Sigmoid colon (tissue), 6 donors: ENCODE measurements at regions not wholly inside any gene's neighbourhood (a gene's known extent, or its start where the extent isn't known, plus 50 kb on each side); places are given as distances from the start of the nearest gene placed in this dataset.

Experiments used
- DNase-seq: peaks from one replicate; pipeline ENCODE4 v3.0.0-alpha.2; 2019
- H3K27ac ChIP-seq, 4 donors: fragments of 200-600 bp; sonication (generic); one replicate each; pipeline ENCODE4 v1.5.1; 2016 to 2019; ENCODE audit warnings: mild to moderate bottlenecking in 1 of 4
- H3K27me3 ChIP-seq, 3 donors: fragments of 200-600 bp; sonication (generic); one replicate each; pipeline ENCODE4 v1.5.1; 2019; ENCODE audit warnings: mild to moderate bottlenecking in 1 of 3
- H3K36me3 ChIP-seq, 4 donors: fragments of 200-600 bp; sonication (generic); one replicate each; pipeline ENCODE4 v1.5.1; 2016 to 2019
- H3K4me1 ChIP-seq, 4 donors: fragments of 200-600 bp; sonication (generic); one replicate each; pipeline ENCODE4 v1.5.1; 2017 to 2019
- H3K4me3 ChIP-seq, 4 donors: fragments of 200-600 bp; sonication (generic); one replicate each; pipeline ENCODE4 v1.5.1; 2017 to 2019; ENCODE audit warnings: mild to moderate bottlenecking in 2 of 4, moderate library complexity in 1 of 4
- H3K9me3 ChIP-seq, 4 donors: fragments of 200-600 bp in 3 of 4; sonication (generic) in 3 of 4; one replicate each; pipeline versions ENCODE4 v1.5.1 to v1.6.1; 2013 to 2019
- EP300 ChIP-seq, 4 donors: sonication (generic); formaldehyde crosslinking; IDR thresholded peaks; one replicate each; pipeline ENCODE4 v1.6.1; 2017; ENCODE audit warnings: antibody characterized with exemption in 4 of 4
- POLR2A ChIP-seq, 2 donors: fragments of 450-650 bp; IDR thresholded peaks; one replicate each; pipeline ENCODE4 v1.6.1; 2016; ENCODE audit warnings: antibody characterized with exemption in 2 of 2, mild to moderate bottlenecking in 2 of 2, moderate library complexity in 2 of 2
- POLR2AphosphoS5 ChIP-seq, 4 donors: sonication (generic); formaldehyde crosslinking; IDR thresholded peaks; one replicate each; pipeline ENCODE4 v1.6.1; 2017; ENCODE audit warnings: antibody characterized with exemption in 4 of 4
- WGBS, 2 donors: extraction: QIAGEN DNeasy Blood & Tissue Kit; methylation state at CpG; one replicate each; pipeline ENCODE4 v1.1.7; 2013; 5-methylcytosine and 5-hydroxymethylcytosine counted together
- intact Hi-C: fragments of 100-400 bp; cut with DNase I; formaldehyde crosslinking; loops from one replicate; pipeline ENCODE4 v1.15.1; 2023
- TF ChIP-seq, protein P1 (sequence below), 4 experiments: fragments of 450-650 bp in 3 of 4; fragments of 200-600 bp in 1 of 4; IDR thresholded peaks; one replicate each; pipeline ENCODE4 v1.5.1; 2016 to 2019; ENCODE audit warnings: antibody characterized with exemption in 4 of 4, mild to moderate bottlenecking in 3 of 4, moderate library complexity in 2 of 4
- donor health status: healthy with polysubstance abuse.
- donor health status: healthy.

DNA sequence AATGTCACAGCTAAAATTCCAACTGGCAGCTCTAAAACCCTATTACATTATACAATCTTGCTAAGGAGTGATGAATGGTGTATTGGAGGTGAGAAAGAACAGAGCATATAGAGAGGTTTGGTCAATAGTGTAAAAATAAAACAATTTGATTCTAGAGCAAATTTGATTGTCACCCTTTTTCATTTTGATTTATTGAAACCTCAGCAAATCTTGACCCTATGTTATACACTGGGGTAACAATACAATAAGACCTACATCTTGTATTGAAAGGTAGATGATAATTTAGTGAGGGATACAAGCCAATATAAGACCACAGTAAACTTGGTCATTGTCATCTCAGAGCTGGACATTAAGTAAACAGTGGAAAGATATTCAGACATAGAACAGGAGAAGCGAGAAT lies 671.9 kb downstream of the IRS1 start:
- 87 to 91% methylated on average over 1 of the region's 1 CpG for WGBS, 2 donors
- H3K4me1 ChIP-seq, result peaks cover 0 to 9% (median 0%) of the 10 kb centered on the region in 4 donors
- H3K27ac ChIP-seq, result no peak overlapping the region
- no peak for TF ChIP-seq EP300 (IDR thresholded peaks at IDR 0.05)
- TF ChIP-seq, protein P1, sequence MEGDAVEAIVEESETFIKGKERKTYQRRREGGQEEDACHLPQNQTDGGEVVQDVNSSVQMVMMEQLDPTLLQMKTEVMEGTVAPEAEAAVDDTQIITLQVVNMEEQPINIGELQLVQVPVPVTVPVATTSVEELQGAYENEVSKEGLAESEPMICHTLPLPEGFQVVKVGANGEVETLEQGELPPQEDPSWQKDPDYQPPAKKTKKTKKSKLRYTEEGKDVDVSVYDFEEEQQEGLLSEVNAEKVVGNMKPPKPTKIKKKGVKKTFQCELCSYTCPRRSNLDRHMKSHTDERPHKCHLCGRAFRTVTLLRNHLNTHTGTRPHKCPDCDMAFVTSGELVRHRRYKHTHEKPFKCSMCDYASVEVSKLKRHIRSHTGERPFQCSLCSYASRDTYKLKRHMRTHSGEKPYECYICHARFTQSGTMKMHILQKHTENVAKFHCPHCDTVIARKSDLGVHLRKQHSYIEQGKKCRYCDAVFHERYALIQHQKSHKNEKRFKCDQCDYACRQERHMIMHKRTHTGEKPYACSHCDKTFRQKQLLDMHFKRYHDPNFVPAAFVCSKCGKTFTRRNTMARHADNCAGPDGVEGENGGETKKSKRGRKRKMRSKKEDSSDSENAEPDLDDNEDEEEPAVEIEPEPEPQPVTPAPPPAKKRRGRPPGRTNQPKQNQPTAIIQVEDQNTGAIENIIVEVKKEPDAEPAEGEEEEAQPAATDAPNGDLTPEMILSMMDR (IDR thresholded peaks at IDR 0.05), result no peak
- no peak for TF ChIP-seq POLR2AphosphoS5 (IDR thresholded peaks at IDR 0.05)
- TF ChIP-seq POLR2A (IDR thresholded peaks at IDR 0.05), result no peak
- no peak for DNase-seq
- H3K4me3 ChIP-seq, result no peak overlapping the region
- H3K27me3 ChIP-seq, result no peaks in the 10 kb centered on the region
- H3K36me3 ChIP-seq, result no peaks in the 10 kb centered on the region
- intact Hi-C loops, result no loop called here
- H3K9me3 ChIP-seq, result no peaks in the 10 kb centered on the region

DNA sequence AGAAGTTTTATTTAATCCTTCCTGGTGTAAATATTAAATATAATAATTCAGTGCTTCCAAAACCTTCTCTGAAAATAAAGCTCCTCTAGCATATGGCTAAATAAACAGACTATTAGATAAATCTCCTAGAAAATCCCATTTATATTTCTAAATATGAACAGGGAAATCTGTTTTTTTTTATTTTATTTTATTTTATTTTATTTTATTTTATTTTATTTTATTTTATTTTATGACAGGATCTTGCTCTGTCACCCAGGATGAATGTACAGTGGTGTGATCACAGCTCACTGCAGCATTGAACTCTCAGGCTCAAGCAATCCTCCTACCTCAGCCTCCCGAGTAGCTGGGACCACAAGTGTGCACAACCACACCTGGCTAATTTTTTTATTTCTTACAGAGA lies 673.5 kb downstream of the IRS1 start:
- no peaks in the 10 kb centered on the region for H3K9me3 ChIP-seq
- TF ChIP-seq POLR2AphosphoS5 (IDR thresholded peaks at IDR 0.05), result no peak
- TF ChIP-seq, protein P1 (IDR thresholded peaks at IDR 0.05), result no peak
- TF ChIP-seq POLR2A (IDR thresholded peaks at IDR 0.05), result no peak
- TF ChIP-seq EP300 (IDR thresholded peaks at IDR 0.05), result no peak
- H3K4me1 ChIP-seq, result peaks cover 0 to 9% (median 0%) of the 10 kb centered on the region in 4 donors
- intact Hi-C loops, result no loop called here
- no peaks in the 10 kb centered on the region for H3K27me3 ChIP-seq
- 77 to 91% methylated on average over 1 of the region's 1 CpG for WGBS, 2 donors
- H3K36me3 ChIP-seq, result no peaks in the 10 kb centered on the region
- no peak overlapping the region for H3K27ac ChIP-seq
- no peak for DNase-seq
- H3K4me3 ChIP-seq, result no peak overlapping the region

- Histone ChIP-seq H3K36me3 (no peaks in the 10 kb centered on the region), H3K27ac (no peak overlapping the region), H3K27me3 (no peaks in the 10 kb centered on the region), H3K4me3 (no peak overlapping the region), H3K4me1 (peaks cover 0 to 9% (median 0%) of the 10 kb centered on the region in 4 donors), H3K9me3 (no peaks in the 10 kb centered on the region)
- WGBS, 2 donors, result 80 to 86% methylated on average over 7 of the region's 7 CpGs
- intact Hi-C loops, result no loop called here
- TF ChIP-seq EP300 (IDR thresholded peaks at IDR 0.05) (no peak), POLR2A (IDR thresholded peaks at IDR 0.05) (no peak), POLR2AphosphoS5 (IDR thresholded peaks at IDR 0.05) (no peak)
- TF ChIP-seq, protein P1 (IDR thresholded peaks at IDR 0.05), result no peak
- no peak for DNase-seq
Observed at GRCh38 chr2:226125176-226125883, 674.3 kb downstream of the IRS1 start.

- intact Hi-C loops, result no loop called here
- H3K4me1 ChIP-seq, result peaks cover 0 to 9% (median 0%) of the 10 kb centered on the region in 4 donors
- H3K27ac ChIP-seq, result no peak overlapping the region
- TF ChIP-seq POLR2A (IDR thresholded peaks at IDR 0.05) (no peak), EP300 (IDR thresholded peaks at IDR 0.05) (no peak), POLR2AphosphoS5 (IDR thresholded peaks at IDR 0.05) (no peak)
- TF ChIP-seq, protein P1 (IDR thresholded peaks at IDR 0.05), result no peak
- H3K4me3 ChIP-seq, result no peak overlapping the region
- no peaks in the 10 kb centered on the region for H3K9me3 ChIP-seq
- H3K36me3 ChIP-seq, result no peaks in the 10 kb centered on the region
- WGBS, 2 donors, result 70 to 81% methylated on average over 2 of the region's 2 CpGs
- no peak for DNase-seq
- H3K27me3 ChIP-seq, result no peaks in the 10 kb centered on the region
Observed at GRCh38 chr2:226124548-226125011, 675.0 kb downstream of the IRS1 start.
